H1 (cell line): ENCODE measurements at regions not wholly inside any gene's neighbourhood (a gene's known extent, or its start where the extent isn't known, plus 50 kb on each side); places are given as distances from the start of the nearest gene placed in this dataset.

Experiments
- CTCF ChIA-PET: fragments of 300-600 bp; sonication (Branson Sonifier 250); formaldehyde crosslinking; loops from one replicate; lab custom pipeline; 2021; ENCODE audit not compliant: partially characterized antibody; lab: Charles Lee
- POLR2A ChIA-PET: fragments of 300-600 bp; sonication (Branson Sonifier 250); formaldehyde crosslinking; loops from one replicate; lab custom pipeline; 2021; ENCODE audit warnings: inconsistent platforms; ENCODE audit not compliant: partially characterized antibody; lab: Charles Lee
- DNase-seq, 2 experiments: peaks; one replicate each; pipeline versions ENCODE4 v3.0.0 to v3.0.0-alpha.2; 2010 to 2022; ENCODE audit warnings: low spot score in 2 of 2, low read depth in 1 of 2, mixed read lengths in 1 of 2
- FAIRE-seq: peaks from 2 replicates; lab custom pipeline; 2011; peaks lifted over from hg19 to GRCh38; lab: Jason Lieb, UNC
- H2AFZ ChIP-seq: 2 replicates; pipeline ENCODE4 v1.8.1; 2012; ENCODE audit warnings: low read length, inconsistent platforms
- H2AK5ac ChIP-seq: 2 replicates; pipeline ENCODE4 v1.6.1; 2013; ENCODE audit warnings: low read depth, low read length
- H2BK120ac ChIP-seq: replicated peaks from 2 replicates; pipeline ENCODE3; 2013; ENCODE audit warnings: low read depth, low read length, inconsistent platforms
- H2BK12ac ChIP-seq: 2 replicates; pipeline ENCODE4 v1.6.1; 2013; ENCODE audit warnings: low read depth, low read length
- H2BK15ac ChIP-seq: 2 replicates; pipeline ENCODE4 v1.6.1; 2013; ENCODE audit warnings: low read length
- H2BK20ac ChIP-seq: 2 replicates; pipeline ENCODE4 v1.6.1; 2013; ENCODE audit warnings: low read length
- H2BK5ac ChIP-seq: 2 replicates; pipeline ENCODE4 v1.6.1; 2013; ENCODE audit warnings: low read depth, low read length
- H3K14ac ChIP-seq: 2 replicates; pipeline ENCODE4 v1.6.1; 2013; ENCODE audit warnings: inconsistent platforms; ENCODE audit not compliant: insufficient read length
- H3K18ac ChIP-seq: 2 replicates; pipeline ENCODE4 v1.6.1; 2013; ENCODE audit warnings: low read length; ENCODE audit errors: extremely low read depth
- H3K23ac ChIP-seq: 2 replicates; pipeline ENCODE4 v1.6.1; 2013; ENCODE audit warnings: inconsistent platforms; ENCODE audit not compliant: insufficient read length
- H3K23me2 ChIP-seq: 2 replicates; pipeline ENCODE4 v1.6.1; 2013; ENCODE audit warnings: low read depth, low read length
- H3K27ac ChIP-seq: 2 replicates; pipeline ENCODE4 v1.6.1; 2011; ENCODE audit warnings: low read depth, low read length, inconsistent platforms
- H3K27me3 ChIP-seq, 4 experiments: replicated peaks in 1 of 4; 1 replicate in 1 of 4; 2 replicates in 3 of 4; pipeline versions ENCODE4 v1.6.1 to v1.8.1; 2011 to 2013; ENCODE audit warnings: low read length in 3 of 4, mild to moderate bottlenecking in 3 of 4, inconsistent platforms in 2 of 4, mixed read lengths in 2 of 4, moderate library complexity in 1 of 4; ENCODE audit not compliant: control insufficient read depth in 3 of 4, insufficient read depth in 3 of 4; ENCODE audit errors: extremely low read depth in 1 of 4
- H3K36me3 ChIP-seq, 4 experiments: 2 replicates each; pipeline versions ENCODE4 v1.6.1 to v1.8.1; 2011 to 2013; ENCODE audit warnings: mild to moderate bottlenecking in 4 of 4, low read length in 3 of 4, moderate library complexity in 2 of 4, control low read depth in 1 of 4, inconsistent platforms in 1 of 4; ENCODE audit not compliant: insufficient read depth in 4 of 4, control insufficient read depth in 2 of 4
- H3K4ac ChIP-seq: replicated peaks from 2 replicates; pipeline ENCODE3; 2013; ENCODE audit warnings: low read length, low read depth, mixed read lengths, inconsistent platforms; ENCODE audit not compliant: insufficient read length
- H3K4me1 ChIP-seq, 4 experiments: replicated peaks in 1 of 4; 1 replicate in 1 of 4; 2 replicates in 3 of 4; pipeline versions ENCODE4 v1.6.1 to v1.8.1; 2011 to 2013; ENCODE audit warnings: low read length in 3 of 4, inconsistent platforms in 2 of 4, mixed read lengths in 1 of 4; ENCODE audit not compliant: insufficient read depth in 4 of 4, control insufficient read depth in 3 of 4
- H3K4me2 ChIP-seq, 2 experiments: 2 replicates each; pipeline versions ENCODE4 v1.6.1 to v1.8.1; 2011 to 2013; ENCODE audit warnings: low read depth in 2 of 2, low read length in 2 of 2, control low read depth in 1 of 2, inconsistent platforms in 1 of 2, mild to moderate bottlenecking in 1 of 2; ENCODE audit not compliant: insufficient read depth in 1 of 2
- H3K4me3 ChIP-seq, 4 experiments: fragments of 200-600, 300-600 bp in 1 of 4; sonication (generic), shearing (Covaris generic), sonication (Bioruptor Twin) in 1 of 4; 2 replicates each; pipeline versions ENCODE4 v1.5.1 to v1.8.1; 2011 to 2016; ENCODE audit warnings: low read length in 4 of 4, low read depth in 3 of 4, control low read depth in 2 of 4, inconsistent platforms in 2 of 4, mild to moderate bottlenecking in 2 of 4, mixed read lengths in 1 of 4, moderate library complexity in 1 of 4; ENCODE audit not compliant: insufficient read depth in 2 of 4; ENCODE audit errors: extremely low read depth in 1 of 4
- H3K56ac ChIP-seq: replicated peaks from 2 replicates; pipeline ENCODE3; 2013; ENCODE audit warnings: low read depth, mild to moderate bottlenecking, mixed read lengths, low read length, inconsistent platforms; ENCODE audit not compliant: insufficient read length
- H3K79me1 ChIP-seq: 2 replicates; pipeline ENCODE4 v1.6.1; 2013; ENCODE audit warnings: low read depth, low read length, control low read depth
- H3K79me2 ChIP-seq, 2 experiments: 2 replicates each; pipeline versions ENCODE4 v1.6.1 to v1.8.1; 2012 to 2013; ENCODE audit warnings: low read length in 2 of 2, mild to moderate bottlenecking in 2 of 2, inconsistent platforms in 1 of 2; ENCODE audit not compliant: insufficient read depth in 2 of 2, control insufficient read depth in 1 of 2
- H3K9ac ChIP-seq, 4 experiments: replicated peaks in 1 of 4; 1 replicate in 1 of 4; 2 replicates in 3 of 4; pipeline versions ENCODE4 v1.6.1 to v1.8.1; 2011 to 2013; ENCODE audit warnings: low read depth in 3 of 4, low read length in 3 of 4, control low read depth in 2 of 4, mild to moderate bottlenecking in 2 of 4, moderate library complexity in 2 of 4, inconsistent platforms in 1 of 4; ENCODE audit errors: extremely low read depth in 1 of 4
- H3K9me3 ChIP-seq, 2 experiments: 2 replicates each; pipeline versions ENCODE4 v1.6.1 to v1.8.1; 2012 to 2013; ENCODE audit warnings: mild to moderate bottlenecking in 2 of 2, moderate library complexity in 2 of 2, control low read depth in 1 of 2, inconsistent platforms in 1 of 2, low read depth in 1 of 2, low read length in 1 of 2, mixed read lengths in 1 of 2; ENCODE audit not compliant: insufficient read depth in 2 of 2
- H4K20me1 ChIP-seq, 2 experiments: replicated peaks in 1 of 2; 2 replicates each; pipeline versions ENCODE3 to v1.8.1; 2011 to 2013; ENCODE audit warnings: inconsistent platforms in 2 of 2, low read length in 2 of 2, mild to moderate bottlenecking in 1 of 2; ENCODE audit not compliant: insufficient read depth in 2 of 2, control insufficient read depth in 1 of 2
- H4K5ac ChIP-seq: 2 replicates; pipeline ENCODE4 v1.6.1; 2013; ENCODE audit warnings: low read length, low read depth, mixed read lengths, inconsistent platforms; ENCODE audit not compliant: insufficient read length
- H4K8ac ChIP-seq: 2 replicates; pipeline ENCODE4 v1.8.0; 2013; ENCODE audit warnings: mild to moderate bottlenecking, moderate library complexity, low read length, inconsistent platforms; ENCODE audit not compliant: insufficient read depth; ENCODE audit errors: extremely low read depth
- H4K91ac ChIP-seq: replicated peaks from 2 replicates; pipeline ENCODE3; 2013; ENCODE audit warnings: low read length, mixed read lengths, inconsistent platforms; ENCODE audit not compliant: insufficient read length
- WGBS, 2 experiments: shearing (Covaris generic) in 1 of 2; methylation state at CpG; one replicate each; pipeline versions ENCODE4 v1.1.6 to v1.1.7; 2013 to 2015; ENCODE audit warnings: low lambda C conversion rate in 2 of 2, mixed read lengths in 2 of 2, inconsistent platforms in 1 of 2, low coverage in 1 of 2, missing lambda C conversion rate in 1 of 2; ENCODE audit not compliant: insufficient replicate concordance in 2 of 2, insufficient coverage in 1 of 2, insufficient read length in 1 of 2; ENCODE audit errors: extremely low coverage in 1 of 2, missing lambda C conversion rate in 1 of 2; 5-methylcytosine and 5-hydroxymethylcytosine counted together
- TF ChIP-seq, protein P1 (sequence below): IDR thresholded peaks from 2 replicates; pipeline ENCODE4 v1.6.1; 2011; ENCODE audit warnings: low read length, improper control_type of control experiment

DNA sequence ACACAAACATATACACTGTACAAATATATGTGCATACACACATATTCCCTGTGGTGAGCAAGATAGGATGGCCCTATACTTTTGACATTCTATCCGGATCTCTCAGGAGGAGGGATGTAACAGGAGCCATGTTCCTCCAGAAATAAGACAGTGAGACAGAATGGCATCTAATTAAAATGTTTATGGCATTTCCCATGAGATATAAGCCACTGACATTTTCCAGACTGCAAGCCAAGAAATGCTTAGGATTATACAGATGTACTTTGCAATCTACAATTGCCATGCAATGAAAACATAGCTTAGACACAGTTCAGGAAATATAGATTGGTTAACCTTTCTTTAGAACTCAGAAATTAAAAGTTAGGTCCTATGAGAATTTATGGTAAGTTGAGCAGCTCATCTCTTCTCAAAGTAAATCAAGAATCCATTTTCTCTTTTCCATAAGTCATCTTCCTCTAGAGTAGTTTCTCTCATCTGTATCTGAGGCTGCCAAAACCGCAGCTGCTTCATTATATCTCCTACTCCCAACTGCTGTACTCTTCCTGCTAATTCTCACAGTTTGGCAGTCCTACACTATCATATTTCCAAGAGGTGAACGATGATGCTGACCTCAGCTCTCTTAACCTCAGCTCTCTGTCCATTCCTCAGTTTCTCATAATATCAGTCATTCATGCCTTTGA, 1719.1 kb downstream of the MAT2B start:
- no peaks in the 10 kb centered on the region for H3K79me2 ChIP-seq

More for the DNA sequence above, 1719.1 kb downstream of the MAT2B start:
- Histone ChIP-seq H3K9me3 (no peaks in the 10 kb centered on the region), H3K56ac (no peak overlapping the region), H2BK5ac (no peak overlapping the region), H3K23me2 (no peaks in the 10 kb centered on the region), H4K8ac (no peak overlapping the region), H2BK15ac (peak overlapping the region; percentile 76; the same call in 1 of the 2 replicates), H4K20me1 (no peaks in the 10 kb centered on the region), H2BK20ac (peak overlapping the region; percentile 64; the same call in 1 of the 2 replicates), H3K4me1 (no peaks in the 10 kb centered on the region; a peak in 1 of 7 replicates), H3K9ac (no peak overlapping the region), H3K4me3 (no peak overlapping the region), H4K5ac (no peak overlapping the region), H3K23ac (no peak overlapping the region), H3K79me1 (no peaks in the 10 kb centered on the region), H2BK120ac (no peak overlapping the region), H3K36me3 (no peaks in the 10 kb centered on the region), H2AK5ac (no peak overlapping the region), H4K91ac (no peak overlapping the region), H3K27me3 (no peaks in the 10 kb centered on the region), H2BK12ac (no peak overlapping the region), H3K27ac (no peak overlapping the region), H2AFZ (0 out of 2 replicates have a peak overlapping the region, but pooled peaks have one; percentile 9), H3K4ac (no peak overlapping the region), H3K4me2 (no peak overlapping the region), H3K14ac (no peak overlapping the region), H3K18ac (no peak overlapping the region)
- no peak for FAIRE-seq
- DNase-seq: no peak
- CTCF ChIA-PET: interaction anchor here (1.2 to 2.5 kb wide), 2 partner anchors 16 to 64 kb away, joined by 3 to 5 read pairs; no protein-coding TSS in a partner anchor
- POLR2A ChIA-PET: no interaction called here
- TF ChIP-seq, protein P1, sequence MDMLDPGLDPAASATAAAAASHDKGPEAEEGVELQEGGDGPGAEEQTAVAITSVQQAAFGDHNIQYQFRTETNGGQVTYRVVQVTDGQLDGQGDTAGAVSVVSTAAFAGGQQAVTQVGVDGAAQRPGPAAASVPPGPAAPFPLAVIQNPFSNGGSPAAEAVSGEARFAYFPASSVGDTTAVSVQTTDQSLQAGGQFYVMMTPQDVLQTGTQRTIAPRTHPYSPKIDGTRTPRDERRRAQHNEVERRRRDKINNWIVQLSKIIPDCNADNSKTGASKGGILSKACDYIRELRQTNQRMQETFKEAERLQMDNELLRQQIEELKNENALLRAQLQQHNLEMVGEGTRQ: no peak
- 83% methylated on average over 3 of the region's 3 CpGs; no CpG with 5 or more reads in 1 of the 2 experiments for WGBS, 2 experiments
